Fibroblast of skin of right quadriceps (primary cell): ENCODE measurements at regions not wholly inside any gene's neighbourhood (a gene's known extent, or its start where the extent isn't known, plus 50 kb on each side); places are given as distances from the start of the nearest gene placed in this dataset.
"Not testable (repeated sequence)": the region's sequence is repeated elsewhere in the genome, so short reads cannot be mapped to it uniquely, and the experiment has no call there.

Source experiments
- DNase-seq: peaks from one replicate; pipeline ENCODE4 v3.0.0-alpha.2; 2013

DNA sequence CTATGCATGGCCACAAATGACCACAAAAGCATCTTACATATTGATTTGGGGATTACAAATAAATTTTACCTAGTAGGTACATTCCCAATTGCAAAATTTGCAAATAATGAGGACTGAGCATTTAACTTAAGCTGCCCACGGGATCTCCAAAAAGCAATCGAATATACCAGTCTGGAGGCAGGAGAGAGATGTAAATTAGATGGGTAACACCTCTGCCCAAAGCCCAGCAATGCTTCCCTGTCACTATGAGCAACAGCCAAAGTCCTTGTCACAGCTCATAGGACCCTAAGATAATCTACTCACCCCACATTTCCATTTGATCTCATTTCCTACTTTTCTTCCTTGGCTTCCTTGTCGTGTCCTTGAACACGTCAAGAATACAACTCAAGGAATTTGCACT lies 172.2 kb downstream of the SUCLG1 start:
- DNase-seq = no peak

DNA sequence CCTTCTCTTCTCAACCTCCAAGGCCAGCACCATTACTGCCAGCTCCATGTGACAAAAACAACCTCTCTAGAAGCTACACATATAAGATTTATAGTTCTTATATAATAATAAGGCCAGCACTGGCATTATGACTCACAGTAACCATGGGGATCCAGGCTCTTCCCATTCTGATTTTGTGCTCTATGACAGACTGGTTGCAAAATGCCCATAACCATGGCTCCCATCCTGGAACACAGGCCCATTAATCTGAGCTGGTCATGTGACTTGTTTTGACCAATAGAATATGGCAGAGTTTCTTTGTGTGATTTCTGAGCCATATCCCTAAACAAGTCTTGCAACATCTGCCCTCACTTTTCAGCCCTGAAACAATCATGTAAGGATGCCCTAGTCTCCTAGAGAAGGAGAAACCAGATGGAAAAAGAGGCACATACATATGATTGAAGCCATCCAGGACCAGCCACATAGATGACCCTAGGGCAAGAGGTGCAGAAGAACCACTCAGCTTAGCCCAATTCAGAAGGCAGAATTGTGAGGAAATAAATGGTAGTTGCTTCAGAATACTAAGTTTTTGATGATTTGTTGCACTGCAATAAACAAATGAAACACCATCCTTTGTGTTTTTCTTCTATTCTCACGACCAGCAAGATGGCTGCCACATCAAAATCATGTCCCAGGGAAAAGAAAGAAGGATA lies 173.9 kb downstream of the SUCLG1 start:
- no peak for DNase-seq

DNA sequence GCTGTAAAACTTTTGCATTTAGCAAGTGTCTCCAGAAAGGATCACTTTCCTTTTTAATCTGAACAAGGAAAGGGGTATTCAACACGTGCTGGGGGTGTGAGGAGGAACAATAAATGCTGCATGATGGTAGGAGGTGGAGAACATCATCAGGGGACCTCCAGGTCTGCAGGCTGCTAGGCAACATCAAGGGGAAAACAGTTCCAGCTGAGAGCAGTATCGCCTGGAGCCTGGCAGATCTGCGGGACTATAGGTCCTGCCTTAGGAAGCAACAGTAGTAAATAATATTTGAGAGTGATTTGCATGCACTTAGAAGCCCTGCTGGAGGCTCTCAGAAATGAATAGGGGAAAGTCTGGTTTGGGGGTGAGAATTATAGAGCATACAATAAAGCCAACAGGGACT lies 175.6 kb downstream of the SUCLG1 start:
- no peak for DNase-seq

DNA sequence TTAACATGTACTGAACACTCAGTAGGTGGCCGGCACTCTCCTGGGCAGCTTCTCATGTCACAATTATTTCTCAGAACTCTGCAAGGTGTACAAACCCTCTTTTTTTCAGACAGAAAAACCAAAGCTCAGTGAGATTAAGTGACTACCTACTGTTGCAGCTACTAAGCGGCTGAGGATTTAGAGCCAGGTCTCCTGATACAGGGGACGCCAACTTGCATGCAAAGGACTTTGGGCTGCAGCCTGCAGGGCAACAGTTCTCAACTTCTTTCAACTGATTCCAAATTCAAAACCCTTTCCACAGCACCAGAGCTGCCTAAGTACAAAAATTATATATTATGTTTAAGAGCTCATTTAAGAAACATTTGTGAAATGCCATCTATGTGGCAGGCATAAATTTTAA lies 177.6 kb downstream of the SUCLG1 start:
- DNase-seq = no peak

DNA sequence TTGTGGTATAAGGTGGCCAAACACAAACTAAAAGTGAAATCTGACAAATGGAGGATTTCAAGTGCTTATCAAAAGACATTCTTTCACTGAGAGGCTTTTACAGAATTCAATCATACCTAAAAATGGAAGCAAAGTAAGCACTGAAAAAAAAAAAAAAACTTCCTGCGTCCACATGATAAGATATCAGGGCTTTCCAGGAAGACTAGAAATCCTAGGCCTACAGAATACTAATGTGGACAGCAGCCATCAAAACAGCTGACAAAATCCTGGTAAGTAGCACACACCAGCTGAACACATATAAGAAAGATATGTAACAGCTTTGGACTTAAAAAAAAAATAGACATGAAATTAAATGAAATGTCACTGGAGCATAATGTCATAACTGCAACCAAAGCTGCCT lies 178.2 kb downstream of the SUCLG1 start:
- DNase-seq = no peak

DNA sequence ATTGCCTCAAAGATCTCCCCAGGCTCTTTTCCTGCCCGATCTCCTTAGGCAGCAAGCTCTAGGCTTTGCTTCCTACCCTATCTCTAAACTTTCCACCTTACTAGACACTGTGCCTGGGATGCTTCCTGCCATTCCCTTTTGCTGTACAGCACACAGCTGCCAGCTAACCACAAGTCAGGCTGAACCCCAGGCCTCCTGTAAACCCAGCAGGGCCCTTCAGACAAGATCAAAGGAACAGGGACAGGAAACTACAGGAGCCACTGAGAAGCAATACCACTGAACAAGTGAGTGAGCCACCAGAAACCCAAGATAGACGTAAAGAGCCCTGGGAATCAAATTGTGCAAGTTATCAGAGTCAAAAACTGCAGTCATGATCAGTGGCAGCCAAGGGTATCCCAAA lies 180.7 kb downstream of the SUCLG1 start:
- DNase-seq = no peak

DNA sequence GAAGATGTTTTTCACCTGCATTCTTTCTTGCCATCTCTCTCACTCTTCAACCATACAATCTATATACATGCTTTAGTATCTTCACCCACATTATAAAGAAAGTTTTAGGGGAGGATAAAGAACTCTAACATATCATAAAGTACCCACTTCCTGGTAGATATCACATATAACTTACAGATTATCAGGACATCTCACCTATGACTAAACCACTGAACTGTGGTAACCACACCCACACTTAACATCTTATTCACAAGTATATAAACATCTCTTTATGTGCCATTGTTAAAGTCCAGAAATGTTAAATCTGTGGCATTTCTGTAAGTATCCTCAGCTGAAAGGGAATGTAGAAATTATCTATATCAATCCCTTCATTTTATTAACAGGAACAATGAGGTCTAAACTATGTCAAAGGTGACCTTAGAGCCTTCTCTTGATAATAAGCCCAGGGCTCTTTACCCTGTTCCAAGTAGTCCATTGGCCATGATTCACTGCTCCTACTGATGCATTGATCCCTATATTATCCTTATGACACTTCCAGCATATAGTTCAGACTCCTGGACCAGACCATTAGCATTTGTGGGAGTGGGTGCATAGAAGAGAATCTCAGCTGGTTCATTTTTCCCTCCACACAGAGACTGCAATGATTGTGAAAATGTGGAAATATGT lies 182.4 kb downstream of the SUCLG1 start:
- DNase-seq = no peak

DNA sequence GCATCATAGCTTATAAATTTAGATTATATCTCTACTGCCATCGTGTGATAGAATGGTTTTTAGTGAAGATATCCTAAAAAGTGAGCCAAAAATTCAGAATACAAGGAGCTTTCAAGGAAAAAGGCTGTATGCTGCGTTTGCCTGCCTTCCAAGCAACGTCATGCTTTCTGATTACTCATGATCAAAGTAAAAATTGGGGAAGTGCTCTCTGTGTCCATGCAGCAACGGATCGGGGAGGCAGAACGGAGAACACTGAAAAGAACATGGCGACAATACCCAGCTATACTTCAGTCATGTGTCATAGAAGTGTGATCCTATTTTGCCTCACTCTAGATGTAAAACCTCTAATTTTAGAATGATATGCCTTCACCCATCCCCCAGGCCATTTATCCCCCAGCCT lies 185.7 kb downstream of the SUCLG1 start:
- DNase-seq = no peak

DNA sequence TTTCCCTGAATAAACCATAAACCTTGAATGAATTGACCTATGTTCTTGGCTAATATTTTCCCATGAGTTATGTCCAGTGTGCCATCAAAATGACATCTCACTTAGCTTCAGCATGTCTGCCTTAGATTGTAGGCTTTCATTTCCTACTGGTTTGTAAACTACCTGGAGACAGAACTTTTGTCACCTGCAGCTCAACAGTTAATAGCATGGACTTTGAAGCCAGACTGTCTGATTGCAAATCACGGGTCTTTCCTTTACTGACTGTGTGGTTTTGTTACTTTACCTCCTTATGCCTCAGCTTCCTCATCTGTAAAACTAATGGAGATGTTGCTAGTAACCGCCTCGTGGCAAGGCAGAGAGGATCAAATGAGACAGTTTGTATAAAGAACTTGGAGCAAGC lies 187.1 kb downstream of the SUCLG1 start:
- DNase-seq = no peak

DNA sequence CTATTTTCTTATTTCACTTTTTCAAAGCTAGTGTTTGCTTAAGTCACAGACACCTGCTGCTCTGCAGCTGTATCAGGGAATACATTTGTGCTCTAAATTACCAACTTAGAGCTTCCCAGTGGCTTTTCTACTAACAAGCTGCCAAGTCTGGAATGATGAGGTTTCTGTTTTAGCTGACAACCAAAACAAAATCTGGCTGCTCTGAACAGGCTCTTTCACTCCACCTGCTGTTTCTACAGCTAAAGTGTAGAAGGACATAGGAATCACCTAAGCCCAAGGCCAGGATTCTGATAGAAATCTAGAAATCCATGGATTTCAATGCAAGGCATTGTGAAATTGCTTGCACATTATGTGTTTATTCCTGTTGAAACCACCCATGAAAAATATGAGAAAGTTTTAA lies 201.2 kb downstream of the SUCLG1 start:
- DNase-seq = no peak

DNA sequence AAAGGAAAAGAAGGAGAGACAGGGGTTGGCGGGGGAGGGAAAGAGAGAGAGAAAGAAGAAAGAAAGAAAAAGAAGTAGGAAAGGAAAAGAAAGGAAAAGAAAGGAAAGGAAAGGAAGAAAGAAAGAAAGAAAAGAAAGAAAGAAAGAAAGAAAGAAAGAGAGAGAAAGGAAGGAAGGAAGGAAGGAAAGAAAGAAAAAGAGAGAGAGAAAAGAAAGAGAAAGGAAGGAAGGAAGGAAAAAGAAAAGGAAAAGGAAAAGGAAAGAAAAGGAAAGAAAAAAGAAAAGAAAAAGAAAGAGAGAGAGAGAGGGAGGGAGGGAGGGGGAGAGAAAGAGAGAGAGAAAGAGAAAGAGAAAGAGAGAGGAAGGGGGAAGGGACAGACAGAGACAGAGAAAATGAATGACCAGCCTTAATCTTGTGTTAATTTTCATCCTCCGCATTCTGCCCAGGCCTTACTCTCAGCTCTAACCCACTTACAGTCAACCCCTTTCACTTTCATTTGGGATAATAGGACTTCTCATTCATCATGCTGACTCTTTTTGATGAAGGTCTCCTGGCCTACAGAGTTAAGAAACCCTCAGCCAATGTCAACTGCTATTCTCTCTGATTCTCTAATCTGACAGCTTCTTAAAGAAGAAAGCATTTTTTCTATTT lies 207.3 kb downstream of the SUCLG1 start:
- DNase-seq = no peak

DNA sequence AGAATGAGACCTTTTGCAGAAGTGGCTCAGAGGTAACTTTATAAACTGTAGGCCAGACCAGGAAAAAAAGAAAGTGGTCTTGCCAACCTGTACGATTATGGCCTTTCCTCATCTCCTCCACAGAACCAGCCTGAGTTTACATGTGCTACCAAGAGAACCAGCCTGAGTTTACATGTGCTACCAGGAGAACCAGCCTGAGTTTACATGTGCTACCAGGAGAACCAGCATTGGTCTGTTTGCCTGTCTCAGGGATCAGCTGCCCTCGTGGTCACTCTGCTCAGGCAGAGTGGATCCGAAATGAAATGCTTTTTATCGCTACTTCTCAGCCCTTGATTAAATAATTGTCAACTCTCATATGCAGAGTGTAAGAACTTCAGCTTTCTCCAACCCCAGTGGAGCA lies 209.9 kb downstream of the SUCLG1 start:
- no peak for DNase-seq

DNA sequence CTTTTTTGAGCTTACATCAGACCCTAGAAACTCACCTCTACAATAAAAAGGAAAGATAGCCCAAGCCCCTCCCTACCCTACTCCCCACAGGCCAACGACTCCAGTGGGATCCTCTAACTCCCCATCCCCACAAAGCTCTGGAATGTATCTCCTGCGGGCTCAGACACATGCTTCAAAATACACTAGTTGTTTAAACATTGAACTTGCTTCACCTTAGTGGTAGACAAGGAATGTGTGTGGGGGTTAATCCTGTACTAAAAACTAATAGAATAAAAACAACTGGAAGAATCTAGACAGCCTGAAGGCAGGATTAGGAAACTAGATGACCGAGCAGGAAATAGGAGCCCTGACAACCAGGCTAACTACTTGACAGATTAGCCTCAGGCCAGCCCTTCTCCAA lies 211.5 kb downstream of the SUCLG1 start:
- DNase-seq = no peak

DNA sequence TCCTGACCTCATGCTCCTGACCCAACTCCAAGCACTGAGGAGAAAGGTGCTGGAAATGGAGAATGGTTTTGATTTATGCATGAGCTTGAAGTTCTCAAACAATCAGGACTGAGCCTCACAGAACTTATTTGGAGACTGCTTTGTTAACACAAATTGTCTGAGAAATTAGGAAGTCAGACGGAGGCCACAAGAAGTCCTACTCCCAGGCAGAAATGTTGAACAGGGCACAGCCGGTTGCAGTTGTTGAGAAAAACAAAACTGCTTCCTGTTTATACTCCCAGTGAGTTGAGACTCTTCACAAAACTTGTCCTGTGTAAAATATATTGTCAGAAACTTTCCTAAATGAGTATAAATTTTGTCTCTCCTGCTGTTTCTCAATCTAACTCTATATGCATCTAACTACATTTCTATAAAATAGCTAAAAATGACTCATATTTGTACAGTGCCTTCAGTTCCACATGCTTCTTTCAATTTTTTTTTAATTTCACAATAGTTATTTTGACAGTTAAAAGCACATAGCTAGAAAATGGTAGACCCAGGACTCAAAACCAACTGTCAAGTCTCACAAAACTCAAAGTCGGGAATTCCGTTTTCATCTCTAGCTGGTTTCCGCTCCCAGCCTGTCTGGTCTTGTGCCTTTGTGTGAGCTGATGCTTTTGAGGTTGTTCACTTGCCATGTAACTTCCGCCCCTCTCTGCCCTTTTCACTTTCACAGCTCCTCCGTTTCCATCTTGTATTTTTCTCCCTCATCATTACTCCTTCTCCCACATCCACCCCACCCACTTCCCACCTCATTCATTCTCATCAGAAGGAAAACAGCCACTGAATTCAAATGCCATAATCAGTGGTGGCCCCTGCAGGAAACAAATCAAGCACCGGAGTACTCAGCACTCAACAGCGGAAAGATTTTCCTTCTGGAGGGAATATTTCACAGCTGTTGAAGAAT lies 215.0 kb downstream of the SUCLG1 start:
- no peak for DNase-seq

DNA sequence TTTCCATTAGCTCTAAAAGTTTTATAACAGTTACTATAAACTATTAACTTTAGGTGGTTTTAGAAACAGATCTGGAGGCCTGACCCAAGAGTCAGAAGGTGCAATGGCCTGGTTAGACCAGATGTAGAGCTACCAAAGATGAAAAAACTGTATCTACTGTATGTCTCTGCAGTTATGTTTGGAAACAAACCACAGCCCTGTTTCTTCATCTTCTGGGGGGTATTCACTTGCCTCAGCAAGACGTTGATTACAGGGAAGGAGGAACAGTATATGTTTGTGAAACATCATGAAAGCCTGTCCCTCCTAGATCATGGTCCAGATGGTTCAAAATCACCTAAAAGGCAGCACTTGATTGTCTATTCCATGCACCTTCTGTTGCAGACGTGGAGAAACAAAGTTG lies 220.2 kb downstream of the SUCLG1 start:
- DNase-seq = no peak

DNA sequence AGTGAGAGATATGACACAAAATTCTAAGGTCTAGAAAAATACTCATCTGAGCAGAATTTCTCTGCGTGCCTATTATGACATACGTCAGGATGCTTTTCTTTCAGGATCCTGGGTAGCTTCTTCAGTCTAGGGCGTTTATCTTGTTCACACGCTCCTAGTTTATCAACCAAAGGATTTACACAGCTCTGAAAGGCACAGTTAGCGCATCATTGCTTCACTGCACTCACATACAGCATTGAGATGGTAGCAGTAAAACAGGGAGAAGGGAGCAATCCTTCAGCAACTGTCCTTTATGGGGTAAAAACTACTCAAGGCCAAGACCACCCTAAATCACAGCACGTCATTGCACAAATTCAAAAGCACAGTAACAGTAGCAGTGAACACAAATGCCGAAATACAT lies 222.8 kb downstream of the SUCLG1 start:
- no peak for DNase-seq

DNA sequence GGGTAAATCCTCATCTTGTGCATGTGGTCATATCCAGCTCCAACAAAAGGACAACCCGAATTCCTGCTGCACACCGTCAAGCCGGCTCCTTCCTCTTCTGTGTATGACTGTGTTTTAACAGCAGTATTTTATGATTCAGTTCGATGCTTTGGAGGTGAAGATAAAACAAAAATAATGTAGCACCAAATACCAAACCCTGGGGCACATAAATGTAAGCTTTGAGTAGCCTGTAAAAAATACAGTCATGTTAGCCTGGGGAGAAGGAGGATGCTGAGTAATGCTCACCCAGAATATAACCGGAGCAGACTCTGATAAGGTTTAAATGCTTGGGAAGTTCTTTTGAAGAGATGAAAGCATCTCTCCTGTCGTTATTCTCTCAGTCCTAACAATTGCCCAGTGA lies 225.0 kb downstream of the SUCLG1 start:
- DNase-seq = no peak

DNA sequence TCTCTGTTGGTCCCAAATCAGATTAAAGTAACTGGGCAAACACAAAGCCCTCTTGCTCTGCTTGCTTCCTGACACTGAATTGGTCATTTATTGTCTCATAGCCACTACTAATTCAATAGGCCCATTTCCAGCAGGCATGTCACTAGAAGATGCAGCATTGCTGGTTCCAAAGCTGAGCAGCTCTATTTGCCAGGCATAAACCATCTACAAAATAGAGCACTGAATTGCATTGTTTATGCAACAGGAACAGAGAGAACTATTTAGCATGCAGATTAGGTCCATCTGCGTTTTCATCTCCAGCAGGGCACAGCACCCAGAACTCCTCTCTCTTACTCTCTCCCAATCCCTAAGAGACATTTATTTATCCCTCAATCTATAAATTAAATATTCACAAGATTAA lies 227.6 kb downstream of the SUCLG1 start:
- no peak for DNase-seq

DNA sequence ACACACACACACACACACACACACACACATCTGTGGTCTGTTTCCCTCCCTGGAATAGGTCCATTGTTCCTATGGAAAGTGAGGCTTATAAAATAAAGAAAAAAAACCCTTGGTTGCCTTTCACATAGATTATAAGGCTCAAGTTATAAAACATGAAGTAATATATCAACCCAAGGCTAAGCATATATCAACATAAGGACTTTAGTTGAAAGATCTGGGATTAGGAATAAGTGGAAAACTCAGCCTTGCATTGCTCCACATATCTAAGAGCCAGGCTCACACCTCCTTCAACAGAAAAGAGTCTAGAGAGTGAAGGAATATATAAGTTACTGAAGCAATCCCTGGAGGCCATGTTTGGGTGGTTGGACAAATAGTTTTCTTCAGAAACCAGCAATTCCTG lies 235.0 kb downstream of the SUCLG1 start:
- no peak for DNase-seq

DNA sequence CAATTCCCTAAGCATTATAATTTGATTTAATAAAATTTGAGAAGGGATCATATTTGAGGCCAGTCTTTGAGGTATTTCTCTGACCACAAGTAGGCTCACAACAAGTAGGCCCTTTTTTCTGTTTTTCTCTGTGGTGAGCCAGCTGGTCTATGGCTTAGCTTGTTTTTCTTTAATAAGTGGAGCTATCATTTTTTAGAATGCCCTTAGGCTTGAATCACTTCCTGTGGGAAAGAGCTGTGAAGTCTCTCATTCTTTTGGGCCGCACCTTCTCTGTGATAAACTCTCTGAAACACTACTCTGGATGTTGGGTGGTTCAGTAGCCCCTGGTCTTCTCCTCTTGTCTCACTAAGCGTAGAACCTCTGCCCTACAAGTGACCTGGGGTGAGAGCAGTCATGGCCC lies 235.9 kb downstream of the SUCLG1 start:
- DNase-seq = peak; percentile 6

DNA sequence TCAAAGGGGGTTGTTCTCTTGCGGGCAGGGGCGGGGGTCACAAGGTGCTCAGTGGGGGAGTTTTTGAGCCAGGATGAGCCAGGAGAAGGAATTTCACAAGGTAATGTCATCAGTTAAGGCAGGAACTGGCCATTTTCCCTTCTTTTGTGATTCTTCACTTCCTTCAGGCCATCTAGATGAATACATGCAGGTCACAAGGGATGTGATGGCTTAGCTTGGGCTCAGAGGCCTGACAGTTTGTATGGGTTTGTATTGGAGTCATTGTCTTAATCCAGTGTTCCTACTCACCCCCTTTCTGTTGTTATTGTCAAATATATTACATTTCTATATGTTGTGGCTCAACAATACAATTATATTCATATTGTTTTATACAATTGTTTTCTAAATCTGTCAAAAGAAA lies 238.0 kb downstream of the SUCLG1 start:
- DNase-seq = not testable (repeated sequence)

DNA sequence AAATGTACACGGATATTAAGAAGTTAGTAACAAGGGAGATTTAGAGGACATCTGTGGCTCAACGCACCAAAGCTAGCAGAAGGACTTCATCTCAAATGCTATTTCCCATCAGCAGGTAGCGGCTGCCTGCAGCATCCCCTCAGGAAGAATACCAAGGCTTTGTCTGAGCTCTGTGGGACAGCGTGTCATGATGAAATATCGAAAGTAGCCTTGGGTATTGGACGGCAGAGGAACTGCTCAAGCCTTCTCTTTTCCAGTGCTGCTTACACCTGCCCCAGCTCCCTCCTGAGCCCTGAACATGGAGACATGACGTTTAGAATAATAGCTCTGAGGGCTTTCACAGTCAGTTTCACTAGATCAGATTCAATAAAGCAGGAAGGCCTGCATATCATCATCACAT lies 241.6 kb downstream of the SUCLG1 start:
- DNase-seq = no peak

DNA sequence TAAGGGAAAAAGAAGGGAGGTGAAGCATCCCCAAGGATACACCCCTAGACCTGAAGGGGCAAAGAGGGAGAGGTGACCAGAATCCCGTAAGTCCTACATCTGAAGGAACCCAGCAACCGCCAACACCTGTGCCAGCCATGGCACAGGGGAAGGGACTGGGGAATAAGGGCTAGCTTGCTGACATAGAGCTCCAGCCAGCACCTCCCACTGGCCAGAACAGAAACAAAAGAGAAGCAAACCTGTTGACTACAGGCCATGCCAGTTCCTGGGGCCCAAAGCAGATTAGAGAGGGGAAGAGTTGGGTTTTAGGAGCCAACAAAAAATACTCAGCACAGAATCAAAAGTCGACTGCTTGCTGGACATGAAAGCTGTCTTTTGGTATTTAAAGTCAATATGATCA lies 244.6 kb downstream of the SUCLG1 start:
- no peak for DNase-seq
